ENCODE measurements at regions not wholly inside any gene's neighbourhood (a gene's known extent, or its start where the extent isn't known, plus 50 kb on each side); places are given as distances from the start of the nearest gene placed in this dataset.
"Not testable (repeated sequence)": the region's sequence is repeated elsewhere in the genome, so short reads cannot be mapped to it uniquely, and the experiment has no call there.

- DNase-seq, result no peak
These were observed 111.8 kb downstream of the CAPZA3 start for GRCh38 chr12:18849761-18850160.

GRCh38 chr12:18850752-18851151 lies 112.8 kb downstream of the CAPZA3 start:
- DNase-seq, result no peak

- no peak for DNase-seq
These were observed 113.4 kb downstream of the CAPZA3 start for GRCh38 chr12:18851271-18851670.

GRCh38 chr12:18853570-18854366 lies 115.8 kb downstream of the CAPZA3 start:
- DNase-seq, result no peak

GRCh38 chr12:18857656-18858055 lies 119.7 kb downstream of the CAPZA3 start:
- no peak for DNase-seq

- DNase-seq, result no peak
These were observed 121.5 kb downstream of the CAPZA3 start for GRCh38 chr12:18859400-18859799.

GRCh38 chr12:18861287-18861858 lies 123.5 kb downstream of the CAPZA3 start:
- peak; percentile 60 for DNase-seq

GRCh38 chr12:18863769-18864500 lies 126.0 kb downstream of the CAPZA3 start:
- no peak for DNase-seq

GRCh38 chr12:18864900-18865561 lies 127.1 kb downstream of the CAPZA3 start:
- DNase-seq, result no peak

GRCh38 chr12:18868717-18869116 lies 130.8 kb downstream of the CAPZA3 start:
- DNase-seq, result no peak

- DNase-seq, result no peak
These were observed 134.9 kb downstream of the CAPZA3 start for GRCh38 chr12:18872770-18873169.

GRCh38 chr12:18878676-18879180 lies 140.8 kb downstream of the CAPZA3 start:
- no peak for DNase-seq

GRCh38 chr12:18882690-18883089 lies 144.8 kb downstream of the CAPZA3 start:
- no peak for DNase-seq

GRCh38 chr12:18886962-18887361 lies 149.0 kb downstream of the CAPZA3 start:
- no peak for DNase-seq

- DNase-seq, result no peak
These were observed 149.4 kb downstream of the CAPZA3 start for GRCh38 chr12:18887368-18887767.

- DNase-seq, result no peak
These were observed 150.1 kb downstream of the CAPZA3 start for GRCh38 chr12:18888047-18888446.

GRCh38 chr12:18890621-18891020 lies 152.7 kb downstream of the CAPZA3 start:
- not testable (repeated sequence) for DNase-seq

GRCh38 chr12:18895540-18895939 lies 157.6 kb downstream of the CAPZA3 start:
- DNase-seq, result no peak

- no peak for DNase-seq
These were observed 158.0 kb downstream of the CAPZA3 start for GRCh38 chr12:18895946-18896345.

GRCh38 chr12:18897823-18898222 lies 159.9 kb downstream of the CAPZA3 start:
- DNase-seq, result no peak

GRCh38 chr12:18898470-18898869 lies 160.6 kb downstream of the CAPZA3 start:
- DNase-seq, result no peak

- DNase-seq, result no peak
These were observed 161.2 kb downstream of the CAPZA3 start for GRCh38 chr12:18899162-18899561.
